WI38 (cell line): ENCODE measurements at regions not wholly inside any gene's neighbourhood (a gene's known extent, or its start where the extent isn't known, plus 50 kb on each side); places are given as distances from the start of the nearest gene placed in this dataset.

ENCODE experiments used
- H3K4me3 ChIP-seq: 2 replicates; pipeline ENCODE4 v1.5.1; 2011; ENCODE audit warnings: low read depth, mild to moderate bottlenecking, control low read depth, low read length
- CTCF ChIP-seq: IDR thresholded peaks from 2 replicates; pipeline ENCODE4 v1.5.1; 2012; ENCODE audit warnings: low read depth, mild to moderate bottlenecking, control low read depth, low read length

GRCh38 chr3:16048435-16049318 is 125.8 kb upstream of the GALNT15 start:
- peak; percentile 62 for TF ChIP-seq CTCF
- H3K4me3 ChIP-seq = no peak overlapping the region

- H3K4me3 ChIP-seq = no peak overlapping the region
- no peak for TF ChIP-seq CTCF
Measured at GRCh38 chr3:16050641-16051467, 123.6 kb upstream of the GALNT15 start.

- no peak for TF ChIP-seq CTCF
- no peak overlapping the region for H3K4me3 ChIP-seq
Measured at GRCh38 chr3:16051691-16052090, 122.8 kb upstream of the GALNT15 start.

GRCh38 chr3:16052964-16053363 is 121.5 kb upstream of the GALNT15 start:
- H3K4me3 ChIP-seq = no peak overlapping the region
- no peak for TF ChIP-seq CTCF

GRCh38 chr3:16053794-16054193 is 120.7 kb upstream of the GALNT15 start:
- no peak for TF ChIP-seq CTCF

GRCh38 chr3:16055606-16056211 is 118.8 kb upstream of the GALNT15 start:
- H3K4me3 ChIP-seq = no peak overlapping the region
- TF ChIP-seq CTCF = no peak

More at GRCh38 chr3:16053794-16054193, 120.7 kb upstream of the GALNT15 start:
- no peak overlapping the region for H3K4me3 ChIP-seq
